Liver (tissue), 8 donors: ENCODE measurements at regions not wholly inside any gene's neighbourhood (a gene's known extent, or its start where the extent isn't known, plus 50 kb on each side); places are given as distances from the start of the nearest gene placed in this dataset.

Experiments used
- DNase-seq: peaks from one replicate; pipeline ENCODE4 v3.0.0-alpha.2; 2017; ENCODE audit warnings: low spot score
- H3K27ac ChIP-seq, 2 donors: one replicate each; pipeline ENCODE4 v1.7.0; 2013; ENCODE audit warnings: inconsistent platforms in 2 of 2, low read length in 2 of 2, control low read depth in 1 of 2, low read depth in 1 of 2, mild to moderate bottlenecking in 1 of 2
- H3K27me3 ChIP-seq, 4 donors: one replicate each; pipeline versions ENCODE4 v1.6.1 to v1.7.0; 2013; ENCODE audit warnings: low read length in 3 of 4, inconsistent platforms in 1 of 4, mild to moderate bottlenecking in 1 of 4, moderate library complexity in 1 of 4; ENCODE audit not compliant: control insufficient read depth in 4 of 4, insufficient read depth in 4 of 4
- H3K36me3 ChIP-seq, 4 donors: one replicate each; pipeline versions ENCODE4 v1.6.1 to v1.7.0; 2013; ENCODE audit warnings: low read length in 3 of 4, mild to moderate bottlenecking in 3 of 4, low read depth in 1 of 4, moderate library complexity in 1 of 4; ENCODE audit not compliant: control insufficient read depth in 4 of 4, insufficient read depth in 3 of 4
- H3K4me1 ChIP-seq, 4 donors: one replicate each; pipeline versions ENCODE4 v1.6.1 to v1.7.0; 2013; ENCODE audit warnings: low read length in 3 of 4, mild to moderate bottlenecking in 3 of 4, moderate library complexity in 1 of 4; ENCODE audit not compliant: control insufficient read depth in 4 of 4, insufficient read depth in 4 of 4
- H3K4me3 ChIP-seq, 3 donors: one replicate each; pipeline versions ENCODE4 v1.6.1 to v1.7.0; 2013; ENCODE audit warnings: low read length in 3 of 3, control low read depth in 1 of 3, low read depth in 1 of 3, mild to moderate bottlenecking in 1 of 3
- H3K9ac ChIP-seq, 2 donors: one replicate each; pipeline ENCODE4 v1.7.0; 2013; ENCODE audit warnings: low read length in 2 of 2, mild to moderate bottlenecking in 2 of 2, moderate library complexity in 2 of 2, control low read depth in 1 of 2, low read depth in 1 of 2
- H3K9me3 ChIP-seq, 4 donors: one replicate each; pipeline versions ENCODE4 v1.6.1 to v1.7.0; 2013; ENCODE audit warnings: low read length in 3 of 4; ENCODE audit not compliant: control insufficient read depth in 4 of 4
- ATF3 ChIP-seq: IDR thresholded peaks from 2 replicates; pipeline ENCODE4 v1.6.1; 2016; ENCODE audit warnings: antibody characterized with exemption
- CTCF ChIP-seq: fragments of 150-350 bp; IDR thresholded peaks from 2 replicates; pipeline ENCODE4 v1.5.1; 2017; ENCODE audit warnings: improper control_type of control experiment, low read depth, low read length; ENCODE audit not compliant: missing input control
- EGR1 ChIP-seq, 2 donors: IDR thresholded peaks; 2 replicates each; pipeline ENCODE4 v1.6.1; 2016 to 2018; ENCODE audit warnings: antibody characterized with exemption in 2 of 2, low read depth in 2 of 2
- FOXA1 ChIP-seq: IDR thresholded peaks from 2 replicates; pipeline ENCODE4 v1.6.1; 2016; ENCODE audit warnings: antibody characterized with exemption
- FOXA2 ChIP-seq: IDR thresholded peaks from 2 replicates; pipeline ENCODE4 v1.6.1; 2016; ENCODE audit warnings: antibody characterized with exemption
- GABPA ChIP-seq, 2 donors: IDR thresholded peaks in 1 of 2; conservative IDR thresholded peaks in 1 of 2; 2 replicates each; pipeline ENCODE4 v1.6.1; 2016; ENCODE audit warnings: antibody characterized with exemption in 2 of 2, mild to moderate bottlenecking in 1 of 2, moderate library complexity in 1 of 2
- HNF4G ChIP-seq: IDR thresholded peaks from 2 replicates; pipeline ENCODE4 v1.6.1; 2016; ENCODE audit warnings: antibody characterized with exemption
- JUND ChIP-seq, 2 donors: IDR thresholded peaks; 2 replicates each; pipeline ENCODE4 v1.6.1; 2016; ENCODE audit warnings: antibody characterized with exemption in 2 of 2
- MAX ChIP-seq: IDR thresholded peaks from 2 replicates; pipeline ENCODE4 v1.6.1; 2016; ENCODE audit warnings: antibody characterized with exemption
- NR2F2 ChIP-seq: IDR thresholded peaks from 2 replicates; pipeline ENCODE4 v1.6.1; 2016; ENCODE audit warnings: antibody characterized with exemption
- RAD21 ChIP-seq, 2 donors: IDR thresholded peaks; 2 replicates each; pipeline ENCODE4 v1.6.1; 2016; ENCODE audit warnings: antibody characterized with exemption in 2 of 2, mild to moderate bottlenecking in 2 of 2
- RXRA ChIP-seq, 2 donors: IDR thresholded peaks; 2 replicates each; pipeline ENCODE4 v1.6.1; 2017 to 2018; ENCODE audit warnings: antibody characterized with exemption in 2 of 2, mild to moderate bottlenecking in 1 of 2
- SP1 ChIP-seq: IDR thresholded peaks from 2 replicates; pipeline ENCODE4 v1.6.1; 2018; ENCODE audit warnings: antibody characterized with exemption, mild to moderate bottlenecking
- TAF1 ChIP-seq: conservative IDR thresholded peaks from 2 replicates; pipeline ENCODE4 v1.6.1; 2016; ENCODE audit warnings: antibody characterized with exemption, mild to moderate bottlenecking
- YY1 ChIP-seq: IDR thresholded peaks from 2 replicates; pipeline ENCODE4 v1.6.1; 2016; ENCODE audit warnings: antibody characterized with exemption, mild to moderate bottlenecking
- ZBTB33 ChIP-seq: IDR thresholded peaks from 2 replicates; pipeline ENCODE4 v1.6.1; 2016; ENCODE audit warnings: antibody characterized with exemption
- WGBS: extraction: QIAGEN DNeasy Blood & Tissue Kit; methylation state at CpG from one replicate; pipeline ENCODE4 v1.1.7; 2013; 5-methylcytosine and 5-hydroxymethylcytosine counted together
- donor health status: healthy.
- donor health status: healthy.
- donor health status: healthy.
- donor health status: healthy.
- donor health status: healthy.

- 85% methylated on average over 18 of the region's 18 CpGs for WGBS
- no peak overlapping the region for H3K4me3 ChIP-seq
- H3K36me3 ChIP-seq, result no peaks in the 10 kb centered on the region
- no peaks in the 10 kb centered on the region for H3K27me3 ChIP-seq
- peaks cover 5 to 44% (median 20%) of the 10 kb centered on the region in 4 donors for H3K4me1 ChIP-seq
- no peak overlapping the region for H3K9ac ChIP-seq
- no peak for DNase-seq
- no peak for TF ChIP-seq SP1
- no peak for TF ChIP-seq FOXA2
- no peak for TF ChIP-seq GABPA (IDR thresholded peaks at IDR 0.05 in 1 of 2, conservative IDR thresholded peaks at IDR 0.05 in 1 of 2)
- TF ChIP-seq EGR1 (IDR thresholded peaks at IDR 0.05; ENCODE audit: low read depth in 2 of 2), result no peak
- no peak for TF ChIP-seq NR2F2
- no peak for TF ChIP-seq TAF1
- TF ChIP-seq FOXA1, result no peak
- TF ChIP-seq MAX, result no peak
- no peak for TF ChIP-seq RAD21 (IDR thresholded peaks at IDR 0.05)
- no peak for TF ChIP-seq ATF3
- no peak for TF ChIP-seq JUND (IDR thresholded peaks at IDR 0.05)
- no peak for TF ChIP-seq RXRA (IDR thresholded peaks at IDR 0.05)
- no peak for TF ChIP-seq HNF4G
- no peak for TF ChIP-seq CTCF
- no peak for TF ChIP-seq ZBTB33
- no peak overlapping the region for H3K27ac ChIP-seq
- no peaks in the 10 kb centered on the region for H3K9me3 ChIP-seq
Observed at GRCh38 chr13:112233256-112233655, 142.9 kb upstream of the SPACA7 start.

- H3K27ac ChIP-seq, result no peak overlapping the region
- H3K36me3 ChIP-seq, result no peaks in the 10 kb centered on the region
- no peak overlapping the region for H3K9ac ChIP-seq
- 91% methylated on average over 8 of the region's 8 CpGs for WGBS
- no peaks in the 10 kb centered on the region for H3K27me3 ChIP-seq
- H3K4me3 ChIP-seq, result no peak overlapping the region
- no peaks in the 10 kb centered on the region for H3K9me3 ChIP-seq
- H3K4me1 ChIP-seq, result peaks cover 5 to 45% (median 20%) of the 10 kb centered on the region in 4 donors
- DNase-seq, result no peak
- TF ChIP-seq RXRA (IDR thresholded peaks at IDR 0.05), result no peak
- no peak for TF ChIP-seq FOXA2
- no peak for TF ChIP-seq HNF4G
- no peak for TF ChIP-seq NR2F2
- no peak for TF ChIP-seq YY1
- TF ChIP-seq RAD21 (IDR thresholded peaks at IDR 0.05), result no peak
- no peak for TF ChIP-seq CTCF
- no peak for TF ChIP-seq FOXA1
- TF ChIP-seq GABPA (IDR thresholded peaks at IDR 0.05 in 1 of 2, conservative IDR thresholded peaks at IDR 0.05 in 1 of 2), result no peak
- no peak for TF ChIP-seq ATF3
- TF ChIP-seq EGR1 (IDR thresholded peaks at IDR 0.05; ENCODE audit: low read depth in 2 of 2), result no peak
- TF ChIP-seq SP1, result no peak
Observed at GRCh38 chr13:112233716-112234115, 142.4 kb upstream of the SPACA7 start.
